SK-N-MC (cell line): ENCODE measurements at regions not wholly inside any gene's neighbourhood (a gene's known extent, or its start where the extent isn't known, plus 50 kb on each side); places are given as distances from the start of the nearest gene placed in this dataset.

Source experiments
- EZH2 ChIP-seq: fragments of 200-600 bp; sonication (generic); IDR thresholded peaks from one replicate; pipeline ENCODE4 v1.6.1; 2017; ENCODE audit warnings: antibody characterized with exemption
- FOXP2 ChIP-seq: optimal IDR thresholded peaks from 2 replicates; pipeline ENCODE3; 2011; ENCODE audit warnings: mild to moderate bottlenecking, moderate library complexity; ENCODE audit not compliant: insufficient read depth; ENCODE audit errors: extremely low read length, control extremely low read depth
- POLR2AphosphoS5 ChIP-seq: IDR thresholded peaks from 2 replicates; pipeline ENCODE4 v1.6.1; 2012; ENCODE audit warnings: mild to moderate bottlenecking, low read depth, low read length, borderline replicate concordance

- TF ChIP-seq EZH2 (no peak), POLR2AphosphoS5 (no peak), FOXP2 (no peak)
Measured at GRCh38 chr1:4939266-4939665, 284.9 kb downstream of the AJAP1 start.
